Superior temporal gyrus (tissue), 1 donor: ENCODE measurements at regions not wholly inside any gene's neighbourhood (a gene's known extent, or its start where the extent isn't known, plus 50 kb on each side); places are given as distances from the start of the nearest gene placed in this dataset.
"Not testable (repeated sequence)": the region's sequence is repeated elsewhere in the genome, so short reads cannot be mapped to it uniquely, and the experiment has no call there.

Experiments used
- DNase-seq: peaks from one replicate; pipeline ENCODE4 v3.0.0-alpha.2; 2016; ENCODE audit errors: extremely low spot score

DNA sequence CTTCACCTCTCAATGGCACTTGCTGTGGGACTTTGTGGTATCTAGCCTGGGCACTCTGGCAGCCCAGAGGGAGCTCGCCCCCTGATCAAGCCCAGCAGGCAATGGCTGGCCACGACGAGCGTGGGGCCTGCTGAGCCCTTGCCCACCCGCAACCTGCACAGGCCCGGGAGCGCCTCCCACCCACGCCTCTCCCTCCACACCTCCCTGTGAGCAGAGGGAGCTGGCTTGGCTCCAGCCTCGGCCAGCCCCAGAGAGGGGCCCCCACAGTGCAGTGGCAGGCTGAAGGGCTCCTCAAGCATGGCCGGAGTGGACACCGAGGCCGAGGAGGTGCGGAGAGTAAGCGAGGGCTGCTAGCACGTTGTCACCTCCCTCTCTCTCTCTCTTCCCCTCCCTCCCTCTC is 595.8 kb downstream of the TRIML1 start:
- DNase-seq = no peak

DNA sequence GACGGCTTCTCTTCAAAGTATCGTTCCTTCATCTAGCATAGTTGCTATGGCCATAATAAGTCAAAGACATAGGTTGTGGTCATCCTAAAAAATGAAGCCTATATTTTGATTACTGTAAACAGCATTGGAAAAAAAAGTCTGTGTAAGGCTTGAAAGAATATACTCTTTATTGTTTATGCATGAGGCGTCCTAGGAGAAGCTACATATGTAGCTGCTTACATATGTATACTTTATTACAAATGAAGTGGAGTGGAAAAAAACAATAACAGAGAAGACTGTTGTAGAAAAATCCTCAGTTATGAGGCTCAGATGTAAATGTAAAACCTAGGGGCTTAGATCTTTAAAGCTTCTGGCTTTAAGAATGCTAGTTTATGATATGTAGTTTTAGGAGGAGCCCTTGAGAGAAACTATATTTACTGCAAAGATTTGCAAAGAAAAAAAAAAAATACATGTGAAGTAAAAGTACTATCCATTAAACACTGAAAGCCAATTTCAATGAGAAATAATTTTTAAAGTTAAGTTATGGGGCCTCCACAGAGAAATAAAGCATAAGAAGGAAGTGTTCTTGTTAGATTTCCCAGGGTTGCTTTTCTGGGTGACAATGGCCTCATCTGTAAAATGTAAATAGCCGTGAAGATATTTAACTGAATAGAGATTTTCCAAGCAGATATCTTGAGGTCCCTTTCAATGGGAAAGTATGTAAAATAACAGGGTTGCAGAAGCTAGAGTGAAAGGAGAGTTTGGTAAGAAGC is 598.2 kb downstream of the TRIML1 start:
- DNase-seq = no peak

DNA sequence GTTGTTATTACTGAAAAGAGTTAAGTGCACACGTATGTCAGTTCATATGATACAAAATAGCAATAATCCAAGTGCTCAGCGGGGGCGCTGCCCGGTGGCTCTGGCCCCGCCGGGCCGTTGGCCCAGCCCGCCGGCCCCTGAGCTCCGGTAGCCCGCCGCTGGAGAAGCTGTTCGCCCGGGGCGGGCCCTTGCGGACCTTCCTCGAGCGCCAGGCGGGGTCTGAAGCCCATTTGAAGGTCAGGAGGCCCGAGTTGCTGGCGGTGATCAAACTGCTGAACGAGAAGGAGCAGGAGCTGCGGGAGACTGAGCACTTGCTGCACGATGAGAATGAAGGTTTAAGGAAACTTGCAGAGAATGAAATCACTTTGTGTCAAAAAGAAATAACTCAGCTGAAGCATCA is 599.0 kb downstream of the TRIML1 start:
- DNase-seq = not testable (repeated sequence)

DNA sequence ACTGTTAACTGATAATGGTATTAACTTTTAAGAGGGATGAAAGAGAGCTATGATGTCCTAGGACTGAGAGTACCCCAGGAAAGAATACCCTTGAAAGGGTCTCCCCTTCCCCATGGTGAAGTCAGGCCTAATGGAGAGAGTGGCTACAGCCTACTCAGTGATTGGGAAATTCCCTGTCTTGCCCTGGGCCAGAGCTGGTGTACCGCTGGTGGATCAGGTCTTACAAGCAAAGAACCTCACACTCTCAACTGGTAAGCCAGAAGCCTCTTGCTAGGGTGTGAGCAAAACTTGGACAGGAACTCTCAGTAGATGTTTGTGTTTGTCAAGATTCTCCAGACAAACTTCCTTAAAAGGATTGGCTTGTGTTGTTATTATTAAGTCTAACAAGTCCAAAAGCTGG is 600.9 kb downstream of the TRIML1 start:
- not testable (repeated sequence) for DNase-seq

DNA sequence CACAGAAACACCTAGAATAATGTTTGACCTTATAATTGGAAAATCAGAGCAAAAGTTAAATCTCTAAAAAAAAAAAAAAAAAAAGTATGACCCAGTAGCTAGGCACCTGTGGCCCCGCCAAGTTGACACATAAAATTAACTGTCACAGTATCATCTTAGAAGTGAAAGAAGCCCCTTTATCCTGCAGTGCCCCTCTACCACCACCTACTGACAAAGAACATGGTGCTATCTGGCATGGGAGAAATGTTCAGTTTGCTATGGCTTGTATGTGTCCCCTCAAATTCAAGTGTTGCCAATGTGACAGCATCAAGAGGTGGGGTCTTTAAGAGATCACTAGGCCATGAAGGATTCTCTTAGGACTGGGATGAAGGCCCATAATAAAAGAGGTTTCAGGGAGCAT is 601.5 kb downstream of the TRIML1 start:
- not testable (repeated sequence) for DNase-seq

DNA sequence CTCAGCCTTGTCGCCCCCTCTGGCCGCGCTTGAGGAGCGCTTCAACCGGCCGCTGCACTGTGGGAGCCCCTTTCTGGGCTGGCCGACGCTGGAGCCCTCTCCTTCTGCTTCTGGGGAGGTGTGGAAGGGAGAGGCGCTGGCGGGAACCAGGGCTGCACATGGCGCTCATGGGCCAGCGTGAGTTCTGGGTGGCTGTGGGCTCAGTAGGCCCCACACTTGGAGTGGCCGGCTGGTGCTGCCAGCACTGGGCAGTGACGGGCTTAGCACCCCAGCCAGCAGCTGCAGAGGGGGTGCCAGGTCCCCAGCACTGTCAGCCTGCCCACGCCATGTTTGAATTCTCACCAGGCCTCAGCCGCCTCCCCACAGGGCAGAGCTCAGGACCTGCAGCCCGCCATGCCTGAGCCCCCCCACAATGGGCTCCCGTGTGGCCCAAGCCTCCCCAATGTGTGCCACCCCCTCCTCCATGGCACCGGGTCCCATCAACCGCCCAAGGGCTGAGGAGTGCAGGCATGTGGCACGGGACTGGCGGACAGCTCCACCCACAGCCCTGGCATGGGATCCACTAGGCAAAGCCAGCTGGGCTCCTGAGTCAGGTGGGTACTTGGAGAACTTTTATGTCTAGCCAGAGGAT is 615.2 kb downstream of the TRIML1 start:
- no peak for DNase-seq

DNA sequence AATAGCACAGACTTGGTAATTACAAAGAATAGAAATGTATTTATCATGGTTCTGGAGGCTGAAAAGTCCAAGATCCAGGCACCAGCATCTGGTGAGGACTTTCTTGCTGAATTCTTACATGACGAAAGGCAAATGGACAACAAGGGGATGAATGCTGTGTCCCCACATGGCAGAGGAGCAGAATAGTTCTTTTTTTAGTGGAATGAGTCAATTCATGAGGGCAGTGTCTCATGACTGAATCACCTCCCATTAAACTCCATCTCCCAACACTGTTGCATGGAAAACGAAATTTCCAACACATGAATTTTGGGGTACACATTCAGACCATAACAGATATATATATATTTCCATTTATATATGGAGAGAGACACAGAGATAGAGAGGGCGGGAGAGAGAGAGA is 628.3 kb downstream of the TRIML1 start:
- no peak for DNase-seq

DNA sequence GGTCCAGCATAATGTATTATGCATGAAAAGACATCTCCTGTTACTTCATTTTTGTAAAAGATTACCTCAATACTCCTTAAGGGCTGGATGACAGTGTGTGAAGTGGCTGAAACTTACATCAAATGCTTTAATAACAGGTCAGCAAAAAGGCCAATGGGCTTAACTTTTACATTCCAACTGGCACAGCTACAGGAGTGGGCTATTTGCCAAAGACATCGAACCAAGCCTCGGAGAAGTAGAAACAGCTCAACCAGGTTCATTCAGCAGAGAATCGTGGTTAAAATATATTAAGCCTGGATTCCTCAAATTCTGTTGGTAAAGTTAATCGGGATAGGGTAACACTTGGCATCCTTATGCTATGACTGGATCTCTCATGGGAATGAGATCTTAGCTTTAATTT is 639.7 kb downstream of the TRIML1 start:
- no peak for DNase-seq

DNA sequence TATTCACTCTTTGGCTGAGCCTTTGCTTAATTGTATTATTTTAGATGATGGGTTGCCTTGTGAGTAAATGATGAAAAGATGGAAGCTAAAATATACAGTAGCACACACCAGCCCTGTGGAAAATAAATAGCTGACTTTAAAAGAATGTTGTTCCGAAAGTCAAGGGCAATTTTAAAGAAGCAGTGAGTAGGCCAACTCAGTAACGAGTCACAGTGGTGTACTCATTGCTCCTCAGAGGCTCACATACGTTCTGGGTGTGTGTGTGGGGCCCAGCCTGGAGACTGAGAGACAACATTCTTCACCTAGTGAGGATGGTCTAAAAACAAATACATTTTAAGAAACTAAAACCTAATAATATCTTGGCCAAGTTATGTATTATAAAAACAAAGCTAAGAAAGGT is 640.3 kb downstream of the TRIML1 start:
- no peak for DNase-seq

DNA sequence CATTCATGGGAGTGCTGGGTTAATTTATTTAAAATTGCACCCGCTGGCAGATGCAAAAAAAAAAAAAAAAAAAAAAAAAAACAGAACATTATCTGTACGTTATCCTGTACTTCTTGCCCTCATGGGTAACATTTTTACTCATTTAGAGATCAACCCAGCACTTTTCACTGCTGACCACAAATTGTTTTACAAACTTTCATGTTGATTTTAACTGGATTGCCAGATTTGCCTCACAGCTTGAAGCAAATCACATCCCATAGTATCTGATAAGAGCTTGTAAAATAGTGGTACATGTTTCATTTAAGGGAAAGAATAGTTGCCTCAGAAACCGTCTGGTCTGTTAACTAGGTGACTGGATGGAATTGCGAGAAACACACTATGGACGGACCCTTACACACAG is 640.8 kb downstream of the TRIML1 start:
- DNase-seq = no peak

DNA sequence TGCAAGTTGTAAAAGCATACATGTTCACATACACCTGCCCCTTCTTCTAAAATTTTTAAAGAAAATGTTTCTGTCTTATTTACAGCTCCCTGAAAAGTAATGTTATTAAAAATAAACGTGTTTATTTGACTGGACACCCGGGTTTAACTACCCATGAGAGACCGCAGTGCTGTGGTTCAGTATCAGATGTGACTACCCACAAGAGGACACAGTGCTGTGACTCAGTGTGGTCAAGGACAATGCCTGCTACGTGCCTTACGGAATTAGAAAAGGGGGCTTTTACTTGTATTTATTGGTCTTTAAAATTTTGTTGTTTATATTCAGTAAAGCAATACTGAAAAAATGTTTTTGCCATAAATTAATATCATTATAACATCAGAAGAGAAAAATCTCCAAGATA is 641.4 kb downstream of the TRIML1 start:
- DNase-seq = no peak

DNA sequence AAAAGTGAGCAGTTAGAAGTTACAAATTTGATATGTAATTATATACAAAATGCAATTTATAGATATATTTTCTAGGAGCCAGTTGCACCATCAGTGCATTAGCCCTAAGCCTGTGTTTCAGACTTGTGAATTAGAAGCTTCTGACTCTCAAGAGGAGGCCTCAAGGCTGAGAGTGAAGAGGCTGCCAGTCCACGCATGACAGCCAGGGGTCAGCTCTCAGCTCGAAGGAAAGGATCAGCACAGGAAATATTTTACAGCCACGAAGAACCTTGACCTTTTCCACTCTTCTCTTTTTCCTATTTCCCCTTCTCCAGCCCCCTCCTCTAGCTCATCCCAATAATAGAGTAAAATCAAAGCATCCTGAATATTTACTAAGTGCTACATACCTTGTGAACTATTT is 642.4 kb downstream of the TRIML1 start:
- no peak for DNase-seq

DNA sequence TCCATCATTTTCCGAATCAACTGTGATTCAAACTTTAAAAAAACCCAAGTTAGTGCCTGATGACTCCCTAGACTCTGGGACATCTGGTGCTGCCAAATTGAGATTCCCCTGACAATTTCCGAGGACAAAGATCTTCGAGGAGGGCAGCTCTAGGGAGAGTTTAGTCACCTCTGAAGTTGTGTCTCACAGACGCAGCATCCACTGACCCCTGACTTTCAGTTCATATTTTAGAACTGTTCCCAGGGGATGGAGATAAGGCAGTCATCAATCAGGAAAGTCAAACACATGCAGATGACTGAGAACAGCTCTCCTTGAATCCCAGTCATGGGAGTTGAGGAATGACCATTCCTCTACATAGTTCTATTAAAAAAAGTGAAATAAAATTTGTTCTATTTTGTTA is 643.9 kb downstream of the TRIML1 start:
- DNase-seq = no peak

DNA sequence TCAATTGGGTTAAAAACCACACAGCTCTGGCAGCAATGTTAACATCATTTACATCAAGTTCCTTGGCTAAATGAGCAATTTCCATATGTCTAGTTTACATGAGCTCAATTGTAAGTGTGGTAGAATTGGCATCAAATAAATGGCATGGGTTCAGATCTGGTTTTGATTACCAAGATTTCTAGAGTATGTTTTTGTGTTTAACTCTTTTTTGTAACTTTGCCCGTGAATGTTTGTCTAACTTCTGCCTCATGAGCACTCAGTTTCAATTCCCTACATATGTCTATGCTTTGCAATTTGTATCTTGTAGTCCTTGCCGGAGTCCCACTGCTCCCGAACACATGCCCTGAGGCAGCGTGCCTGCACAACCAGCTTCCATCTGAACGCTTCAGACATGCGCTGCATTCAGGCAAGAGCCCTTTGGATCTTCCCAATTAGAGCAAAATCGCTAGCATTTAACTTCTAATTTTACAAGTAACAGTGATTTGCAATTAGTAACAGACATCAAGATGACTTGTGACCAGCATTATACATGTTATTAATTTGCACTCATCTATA is 644.4 kb downstream of the TRIML1 start:
- no peak for DNase-seq

DNA sequence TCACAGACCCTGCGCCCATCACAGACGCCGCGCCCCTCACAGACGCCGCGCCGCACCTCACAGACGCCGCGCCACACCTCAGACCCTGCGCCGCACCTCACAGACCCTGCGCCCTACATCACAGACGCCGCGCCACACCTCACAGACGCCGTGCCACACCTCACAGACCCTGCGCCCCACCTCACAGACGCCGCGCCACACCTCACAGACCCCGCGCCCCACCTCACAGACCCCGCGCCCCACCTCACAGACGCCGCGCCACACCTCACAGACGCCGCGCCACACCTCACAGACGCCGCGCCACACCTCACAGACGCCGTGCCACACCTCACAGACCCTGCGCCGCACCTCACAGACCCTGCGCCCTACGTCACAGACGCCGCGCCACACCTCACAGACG is 657.4 kb downstream of the TRIML1 start:
- not testable (repeated sequence) for DNase-seq

DNA sequence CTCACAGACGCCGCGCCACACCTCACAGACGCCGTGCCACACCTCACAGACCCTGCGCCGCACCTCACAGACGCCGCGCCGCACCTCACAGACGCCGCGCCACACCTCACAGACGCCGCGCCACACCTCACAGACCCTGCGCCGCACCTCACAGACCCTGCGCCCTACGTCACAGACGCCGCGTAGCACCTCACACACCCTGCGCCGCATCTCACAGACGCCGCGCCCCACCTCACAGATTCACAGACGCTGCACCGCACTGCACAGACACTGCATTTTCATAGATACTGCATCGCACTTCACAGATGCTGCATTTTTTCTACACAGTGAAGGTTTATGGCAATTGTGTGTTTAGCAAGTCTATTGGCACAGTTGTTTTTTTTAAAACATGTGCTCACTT is 657.8 kb downstream of the TRIML1 start:
- DNase-seq = not testable (repeated sequence)

DNA sequence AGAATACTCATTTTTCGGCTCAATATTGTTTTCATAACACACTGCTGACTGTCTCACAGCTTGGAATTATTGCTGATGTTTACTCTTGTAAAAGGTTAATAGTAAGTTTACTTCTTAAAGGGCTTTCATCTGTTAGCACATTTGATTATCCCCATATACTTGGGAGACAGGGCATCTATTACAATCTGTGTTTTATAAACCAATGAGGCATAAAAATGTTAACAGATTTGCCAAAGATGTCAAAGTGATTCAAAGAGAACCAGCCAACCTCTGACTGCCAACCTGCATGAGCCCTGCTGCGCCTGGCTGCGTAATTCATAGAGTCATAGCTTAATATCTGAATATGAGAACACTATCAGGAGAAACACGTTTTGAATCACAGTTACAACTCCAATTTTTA is 665.6 kb downstream of the TRIML1 start:
- DNase-seq = no peak

DNA sequence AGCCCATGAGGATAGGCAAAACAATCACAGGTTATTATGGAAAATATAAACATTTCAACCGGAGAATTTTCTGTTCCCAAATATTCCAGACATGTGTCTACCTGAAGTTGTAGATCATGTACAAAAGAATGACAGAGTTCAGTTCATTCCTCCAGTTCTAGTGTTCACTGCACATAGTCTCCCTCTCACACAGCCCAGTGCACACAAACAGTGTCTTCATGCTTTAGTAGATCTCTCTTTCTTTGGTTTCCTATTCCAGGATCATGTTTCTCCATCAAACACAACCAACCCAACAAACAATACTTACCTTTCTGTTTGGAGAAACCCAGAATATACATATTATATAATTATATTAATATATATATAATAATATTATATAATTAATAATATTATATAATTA is 671.9 kb downstream of the TRIML1 start:
- DNase-seq = no peak

DNA sequence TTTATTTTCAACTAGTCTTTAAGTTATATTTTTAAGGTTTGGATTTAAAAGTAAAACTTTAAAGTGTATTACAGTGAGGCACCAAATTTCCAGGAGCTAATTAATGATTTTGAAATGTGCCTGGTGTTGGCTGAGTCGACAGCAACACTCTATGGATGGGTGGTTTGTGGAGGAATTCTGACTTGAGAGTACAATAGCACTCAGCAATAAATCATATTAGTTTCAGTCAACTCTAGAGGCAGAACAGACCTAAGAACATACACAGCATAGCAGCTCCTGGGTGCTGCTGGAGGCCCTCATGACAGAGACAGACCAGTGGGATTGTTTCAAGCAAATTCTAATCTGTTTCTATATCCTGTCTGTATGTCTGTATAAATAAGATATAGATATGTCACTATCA is 673.4 kb downstream of the TRIML1 start:
- DNase-seq = no peak

DNA sequence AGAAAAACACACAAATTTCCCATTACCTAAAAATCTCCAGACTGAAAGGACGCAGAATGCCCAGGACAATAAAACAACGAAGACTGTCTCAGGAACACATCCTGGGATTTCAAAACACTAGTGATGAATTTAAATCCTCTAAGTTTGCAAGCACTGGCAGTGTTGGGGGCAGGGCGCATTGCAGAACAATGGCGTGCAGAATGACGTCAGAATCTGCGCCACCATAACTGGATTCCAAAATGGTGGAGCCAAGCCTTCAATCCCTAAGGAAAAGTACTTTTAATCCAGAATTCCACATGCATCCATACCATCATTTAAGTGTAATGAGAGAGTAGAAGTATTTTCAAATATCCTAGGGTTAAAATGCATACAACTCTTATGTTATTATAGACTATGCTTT is 679.1 kb downstream of the TRIML1 start:
- DNase-seq = no peak

DNA sequence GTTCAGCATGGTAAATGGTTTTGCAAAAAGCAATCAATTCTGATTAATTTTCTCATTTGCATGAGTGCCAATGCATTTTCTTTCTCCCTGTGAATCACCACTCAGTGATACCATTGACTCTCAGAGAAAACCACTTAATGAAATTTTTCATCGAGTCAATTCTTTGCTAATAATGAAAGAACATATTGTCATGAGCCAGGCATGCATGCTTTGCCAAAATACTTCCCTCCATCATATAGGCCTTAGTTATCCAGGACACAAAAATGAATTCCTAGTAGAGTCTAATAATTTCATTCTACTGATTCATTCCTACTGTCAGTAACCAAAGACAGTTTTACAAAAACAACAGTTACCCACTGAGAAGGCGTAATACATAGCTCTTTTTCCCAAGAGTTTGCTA is 680.0 kb downstream of the TRIML1 start:
- no peak for DNase-seq

DNA sequence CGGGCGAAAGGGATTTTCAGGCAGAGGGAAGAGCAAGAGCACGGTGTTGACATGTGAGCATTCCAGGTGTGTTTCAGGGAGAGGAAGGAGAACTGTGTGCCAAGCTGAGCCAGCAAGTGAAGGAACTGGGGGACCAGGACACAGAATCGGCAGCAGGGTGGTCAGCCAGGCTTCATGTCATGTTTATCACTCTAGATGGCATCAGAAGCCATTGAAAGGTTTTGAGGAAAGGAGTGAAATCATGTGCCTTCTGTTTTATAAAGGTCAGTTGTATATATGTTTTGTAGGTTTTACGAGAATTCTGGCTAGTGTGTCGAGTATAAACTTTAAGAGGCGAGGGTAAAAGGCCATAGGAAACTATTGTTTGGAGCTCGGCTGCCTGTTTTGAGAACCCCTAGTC is 682.3 kb downstream of the TRIML1 start:
- no peak for DNase-seq

DNA sequence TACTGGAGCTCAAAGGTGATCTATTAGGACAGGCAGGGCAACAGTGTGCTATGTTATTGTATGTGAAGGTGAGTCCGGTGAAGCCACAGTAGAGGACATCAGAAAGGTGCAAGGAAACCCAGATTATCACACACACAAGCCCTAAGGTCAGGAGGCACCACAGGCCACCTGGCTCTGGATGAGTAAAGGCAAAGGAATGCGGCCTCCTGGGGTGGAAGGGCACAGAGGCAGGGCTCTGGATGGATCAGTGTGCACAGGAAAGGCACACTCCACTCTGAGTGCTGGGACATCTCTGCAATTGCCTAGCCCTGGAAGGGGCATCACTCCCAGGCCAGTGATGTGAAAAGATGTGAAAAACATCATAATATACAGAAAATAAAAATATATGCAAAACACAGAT is 683.5 kb downstream of the TRIML1 start:
- no peak for DNase-seq
